Peyer's patch (tissue), 4 donors: ENCODE measurements at regions not wholly inside any gene's neighbourhood (a gene's known extent, or its start where the extent isn't known, plus 50 kb on each side); places are given as distances from the start of the nearest gene placed in this dataset.
"Not testable (repeated sequence)": the region's sequence is repeated elsewhere in the genome, so short reads cannot be mapped to it uniquely, and the experiment has no call there.

Source experiments
- DNase-seq, 3 donors: peaks; one replicate each; pipeline ENCODE4 v3.0.0-alpha.2; 2017 to 2019
- H3K27ac ChIP-seq, 4 donors: fragments of 200-600 bp; sonication (generic); one replicate each; pipeline ENCODE4 v1.5.1; 2016 to 2019
- H3K27me3 ChIP-seq, 2 donors: fragments of 200-600 bp; sonication (generic); one replicate each; pipeline ENCODE4 v1.5.1; 2019
- H3K36me3 ChIP-seq, 3 donors: fragments of 200-600 bp; sonication (generic); one replicate each; pipeline ENCODE4 v1.5.1; 2016 to 2019
- H3K4me1 ChIP-seq, 4 donors: fragments of 200-600 bp; sonication (generic); one replicate each; pipeline ENCODE4 v1.5.1; 2016 to 2019
- H3K4me3 ChIP-seq, 4 donors: fragments of 200-600 bp; sonication (generic); 1 replicate in 3 of 4; 2 replicates in 1 of 4; pipeline ENCODE4 v1.5.1; 2016 to 2019; ENCODE audit warnings: mild to moderate bottlenecking in 1 of 4
- H3K9me3 ChIP-seq, 4 donors: fragments of 200-600 bp; sonication (generic); one replicate each; pipeline ENCODE4 v1.5.1; 2016 to 2019; ENCODE audit warnings: mild to moderate bottlenecking in 1 of 4
- POLR2A ChIP-seq, 2 donors: fragments of 450-650 bp; IDR thresholded peaks; one replicate each; pipeline ENCODE4 v1.5.1; 2017; ENCODE audit warnings: antibody characterized with exemption in 2 of 2, mild to moderate bottlenecking in 2 of 2, moderate library complexity in 2 of 2
- TF ChIP-seq, protein P1 (sequence below), 6 experiments: fragments of 450-650 bp in 4 of 6; fragments of 200-600 bp in 2 of 6; sonication (generic) in 1 of 6; IDR thresholded peaks; one replicate each; pipeline ENCODE4 v1.5.1; 2017 to 2019; ENCODE audit warnings: antibody characterized with exemption in 6 of 6, mild to moderate bottlenecking in 3 of 6, moderate library complexity in 1 of 6

DNA sequence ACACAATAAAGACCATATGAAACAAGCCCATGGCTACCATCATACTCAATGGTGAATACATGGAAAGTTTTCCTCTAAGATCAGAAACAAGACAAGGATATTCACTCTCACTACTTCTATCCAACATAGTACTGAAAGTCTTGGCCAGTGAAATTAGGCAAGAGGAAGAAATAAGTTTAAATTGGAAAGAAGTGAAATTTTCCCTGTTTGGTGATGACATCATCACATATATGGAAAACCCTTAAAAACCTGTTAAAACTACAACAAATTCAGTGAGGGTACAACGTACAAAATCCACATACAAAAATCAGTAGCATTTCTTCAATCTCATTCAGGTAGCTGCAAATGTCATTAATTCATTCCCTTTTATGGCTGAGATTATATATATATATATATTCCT lies 164.0 kb upstream of the IRS4 start:
- TF ChIP-seq, protein P1, sequence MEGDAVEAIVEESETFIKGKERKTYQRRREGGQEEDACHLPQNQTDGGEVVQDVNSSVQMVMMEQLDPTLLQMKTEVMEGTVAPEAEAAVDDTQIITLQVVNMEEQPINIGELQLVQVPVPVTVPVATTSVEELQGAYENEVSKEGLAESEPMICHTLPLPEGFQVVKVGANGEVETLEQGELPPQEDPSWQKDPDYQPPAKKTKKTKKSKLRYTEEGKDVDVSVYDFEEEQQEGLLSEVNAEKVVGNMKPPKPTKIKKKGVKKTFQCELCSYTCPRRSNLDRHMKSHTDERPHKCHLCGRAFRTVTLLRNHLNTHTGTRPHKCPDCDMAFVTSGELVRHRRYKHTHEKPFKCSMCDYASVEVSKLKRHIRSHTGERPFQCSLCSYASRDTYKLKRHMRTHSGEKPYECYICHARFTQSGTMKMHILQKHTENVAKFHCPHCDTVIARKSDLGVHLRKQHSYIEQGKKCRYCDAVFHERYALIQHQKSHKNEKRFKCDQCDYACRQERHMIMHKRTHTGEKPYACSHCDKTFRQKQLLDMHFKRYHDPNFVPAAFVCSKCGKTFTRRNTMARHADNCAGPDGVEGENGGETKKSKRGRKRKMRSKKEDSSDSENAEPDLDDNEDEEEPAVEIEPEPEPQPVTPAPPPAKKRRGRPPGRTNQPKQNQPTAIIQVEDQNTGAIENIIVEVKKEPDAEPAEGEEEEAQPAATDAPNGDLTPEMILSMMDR (IDR thresholded peaks at IDR 0.05), result no peak
- no peak for TF ChIP-seq POLR2A (IDR thresholded peaks at IDR 0.05)
- H3K4me3 ChIP-seq, result no peak overlapping the region
- no peaks in the 10 kb centered on the region for H3K4me1 ChIP-seq
- no peak for DNase-seq
- H3K36me3 ChIP-seq, result no peaks in the 10 kb centered on the region
- no peaks in the 10 kb centered on the region for H3K9me3 ChIP-seq
- no peaks in the 10 kb centered on the region for H3K27me3 ChIP-seq
- no peak overlapping the region for H3K27ac ChIP-seq

DNA sequence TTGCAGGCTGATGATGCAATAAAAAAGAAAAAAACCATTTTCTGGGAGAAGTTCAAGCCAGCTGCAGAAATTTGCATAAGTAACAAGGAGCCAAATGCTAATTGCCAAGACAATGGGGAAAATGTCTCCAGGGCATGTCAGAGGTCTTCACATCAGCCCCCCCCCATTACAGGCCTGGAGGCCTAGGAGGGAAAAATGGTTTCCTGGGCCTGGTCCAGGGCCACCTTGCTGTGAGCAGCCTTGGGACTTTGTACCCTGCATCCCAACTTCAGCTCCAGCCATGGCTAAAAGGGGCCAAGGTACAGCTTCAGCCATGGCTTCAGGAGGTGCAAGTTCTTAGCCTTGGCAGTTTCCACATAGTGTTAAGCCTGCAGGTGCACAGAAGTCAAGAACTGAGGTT lies 160.0 kb upstream of the IRS4 start:
- not testable (repeated sequence) for H3K9me3 ChIP-seq, DNase-seq, H3K4me3 ChIP-seq, H3K36me3 ChIP-seq, H3K4me1 ChIP-seq, H3K27me3 ChIP-seq, H3K27ac ChIP-seq

DNA sequence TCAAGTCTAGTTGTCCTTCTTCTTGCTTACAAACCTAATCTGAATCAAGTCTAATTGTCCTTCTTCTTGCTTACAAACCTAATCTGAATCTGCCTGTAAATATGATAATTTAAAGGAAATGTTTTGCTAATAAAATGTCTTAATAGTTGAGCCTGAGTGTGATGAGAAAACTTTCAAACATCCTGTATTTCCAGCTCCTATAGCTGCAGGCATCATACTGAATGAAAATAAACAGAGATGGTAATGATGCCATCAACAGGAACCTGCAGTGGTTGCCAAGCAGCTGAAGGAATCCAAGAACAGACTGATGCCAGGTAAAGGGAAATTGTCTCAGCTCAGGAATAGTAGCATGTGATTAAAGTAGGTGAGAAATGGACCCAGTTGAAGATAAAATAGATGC lies 156.1 kb upstream of the IRS4 start:
- Histone ChIP-seq H3K27ac (no peak overlapping the region), H3K36me3 (no peaks in the 10 kb centered on the region), H3K9me3 (no peaks in the 10 kb centered on the region), H3K4me1 (no peaks in the 10 kb centered on the region), H3K4me3 (no peak overlapping the region), H3K27me3 (no peaks in the 10 kb centered on the region)
- DNase-seq, result no peak
- TF ChIP-seq, protein P1 (IDR thresholded peaks at IDR 0.05), result no peak
- TF ChIP-seq POLR2A (IDR thresholded peaks at IDR 0.05), result no peak

DNA sequence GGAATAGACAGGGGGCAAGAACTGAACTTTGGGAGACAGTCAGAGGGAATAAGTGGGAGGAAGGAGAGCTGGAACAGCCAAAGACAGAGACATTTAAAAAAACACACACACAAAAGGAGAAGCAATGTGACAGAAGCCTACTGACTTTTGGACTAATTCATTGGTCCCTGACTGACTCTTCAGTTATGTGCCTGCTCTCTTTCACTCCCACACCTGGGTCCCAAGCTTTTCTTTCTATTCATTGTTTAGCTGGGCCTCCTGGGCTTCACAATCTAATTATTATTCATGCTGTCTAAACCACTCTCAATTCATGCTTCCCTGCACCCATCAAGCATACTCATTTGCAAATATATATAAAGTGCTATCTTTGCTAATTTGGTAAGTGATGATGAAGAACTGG lies 139.2 kb upstream of the IRS4 start:
- Histone ChIP-seq H3K4me3 (no peak overlapping the region), H3K36me3 (no peaks in the 10 kb centered on the region), H3K9me3 (no peaks in the 10 kb centered on the region), H3K4me1 (no peaks in the 10 kb centered on the region), H3K27me3 (no peaks in the 10 kb centered on the region), H3K27ac (no peak overlapping the region)
- DNase-seq, result no peak
- TF ChIP-seq POLR2A (IDR thresholded peaks at IDR 0.05), result no peak
- TF ChIP-seq, protein P1 (IDR thresholded peaks at IDR 0.05), result no peak

DNA sequence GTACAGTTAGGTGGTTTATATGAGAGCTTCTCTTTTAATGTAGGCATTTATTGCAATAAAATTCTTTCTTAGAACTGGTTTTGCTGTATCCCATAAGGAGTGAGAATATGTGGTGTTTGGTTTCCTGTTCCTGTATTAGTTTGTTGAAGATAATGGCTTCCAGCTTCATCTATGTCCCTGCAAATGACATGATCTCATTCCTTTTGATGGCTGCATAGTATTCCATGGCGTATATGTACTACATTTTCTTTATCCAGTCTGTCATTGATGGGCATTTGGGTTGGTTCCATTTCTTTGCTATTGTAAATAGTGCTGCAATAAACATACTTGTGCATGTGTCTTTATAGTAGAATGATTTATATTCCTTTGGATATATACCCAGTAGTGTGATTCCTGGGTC lies 106.7 kb upstream of the IRS4 start:
- not testable (repeated sequence) for H3K9me3 ChIP-seq, H3K36me3 ChIP-seq, H3K4me1 ChIP-seq, H3K27me3 ChIP-seq, H3K4me3 ChIP-seq, H3K27ac ChIP-seq, DNase-seq

DNA sequence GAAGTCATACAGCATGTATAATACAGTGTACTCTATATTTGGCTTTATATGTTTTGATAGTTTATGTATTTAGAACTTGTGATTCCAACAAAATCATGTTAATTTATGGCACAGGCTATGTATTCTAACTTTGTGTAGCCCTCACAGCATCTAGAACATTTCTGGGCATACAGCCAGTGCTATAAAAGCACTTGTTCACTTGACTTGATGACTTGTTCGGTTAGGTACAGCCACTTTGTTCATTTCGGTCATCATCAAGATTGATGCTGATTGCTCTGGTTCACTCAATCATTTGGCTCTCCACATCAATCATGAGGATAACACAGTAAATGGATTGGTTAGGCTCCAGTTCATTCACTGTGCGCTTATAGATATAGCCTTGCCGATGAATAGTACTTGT lies 97.6 kb upstream of the IRS4 start:
- Histone ChIP-seq H3K27me3 (no peaks in the 10 kb centered on the region), H3K4me3 (no peak overlapping the region), H3K4me1 (no peaks in the 10 kb centered on the region), H3K27ac (no peak overlapping the region), H3K36me3 (no peaks in the 10 kb centered on the region), H3K9me3 (no peaks in the 10 kb centered on the region)
- DNase-seq, result no peak
- TF ChIP-seq, protein P1 (IDR thresholded peaks at IDR 0.05), result no peak
- TF ChIP-seq POLR2A (IDR thresholded peaks at IDR 0.05), result no peak

DNA sequence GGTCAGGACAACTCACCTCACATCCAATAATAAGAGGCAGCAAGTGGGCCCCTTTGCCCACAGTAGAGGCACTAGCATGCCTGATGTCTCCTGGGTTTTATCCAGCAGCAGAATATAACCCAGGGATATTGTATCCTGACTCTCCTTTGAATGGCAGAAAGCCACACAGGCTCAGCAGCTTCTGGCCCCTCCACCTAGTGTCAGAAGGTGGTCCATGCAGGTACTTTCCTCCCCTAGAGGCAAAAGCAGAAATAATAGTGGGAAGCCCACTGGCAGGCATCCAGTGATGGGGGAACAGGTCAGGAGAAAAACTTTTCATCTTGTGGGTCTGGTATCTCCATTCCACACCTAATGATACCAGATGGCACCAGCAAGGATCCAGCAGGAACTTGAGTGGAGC lies 75.5 kb upstream of the IRS4 start:
- no peaks in the 10 kb centered on the region for H3K4me1 ChIP-seq
- no peaks in the 10 kb centered on the region for H3K27me3 ChIP-seq
- TF ChIP-seq, protein P1 (IDR thresholded peaks at IDR 0.05), result no peak
- TF ChIP-seq POLR2A (IDR thresholded peaks at IDR 0.05), result no peak
- no peaks in the 10 kb centered on the region for H3K9me3 ChIP-seq
- no peak overlapping the region for H3K27ac ChIP-seq
- H3K4me3 ChIP-seq, result no peak overlapping the region
- no peaks in the 10 kb centered on the region for H3K36me3 ChIP-seq
- no peak for DNase-seq
